Limb (tissue), 2 donors: ENCODE measurements at regions not wholly inside any gene's neighbourhood (a gene's known extent, or its start where the extent isn't known, plus 50 kb on each side); places are given as distances from the start of the nearest gene placed in this dataset.
A peak's percentile ranks its signal among the peaks of the same experiment; 100 is the strongest.
"Not testable (repeated sequence)": the region's sequence is repeated elsewhere in the genome, so short reads cannot be mapped to it uniquely, and the experiment has no call there.

Experiments
- DNase-seq, 2 donors: peaks; one replicate each; pipeline ENCODE4 v3.0.0-alpha.2; 2016; ENCODE audit errors: extremely low spot score in 2 of 2

DNA sequence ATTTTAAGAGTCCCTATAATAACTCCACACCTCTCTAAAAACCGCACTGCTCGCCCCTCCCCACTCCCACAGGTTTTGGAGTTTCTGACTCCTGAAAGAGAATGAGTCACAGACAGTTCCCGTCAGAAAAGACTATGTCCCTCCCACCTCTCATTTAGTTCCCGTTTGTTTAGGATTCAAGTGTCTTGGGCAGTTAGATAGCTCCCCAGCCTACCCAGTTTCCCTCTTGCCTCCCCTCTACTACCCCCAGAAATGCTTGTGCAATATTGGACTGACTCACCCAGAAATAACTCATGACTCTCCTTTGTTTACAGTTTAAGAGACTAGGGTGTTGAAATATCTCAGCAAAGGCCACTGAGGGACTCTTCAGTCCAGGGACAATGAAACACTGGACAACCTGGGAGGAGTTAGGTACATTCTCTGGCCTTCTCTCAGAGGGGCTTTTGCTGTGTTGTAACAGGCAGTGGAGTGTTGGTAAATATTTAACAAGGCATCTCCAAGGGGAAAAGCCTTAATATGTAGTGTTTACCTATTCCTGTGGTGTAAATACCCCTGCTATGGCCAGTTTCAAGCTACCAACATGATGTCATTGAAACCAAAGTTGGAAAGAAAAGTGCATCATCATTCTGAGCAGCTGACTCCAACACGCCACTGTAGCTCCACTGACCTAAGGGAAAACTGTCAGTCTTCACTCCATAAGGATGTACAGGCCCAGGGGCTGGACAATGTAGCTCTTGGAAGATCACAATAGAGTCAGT lies 96.1 kb upstream of the CHD2 start:
- no peak for DNase-seq

DNA sequence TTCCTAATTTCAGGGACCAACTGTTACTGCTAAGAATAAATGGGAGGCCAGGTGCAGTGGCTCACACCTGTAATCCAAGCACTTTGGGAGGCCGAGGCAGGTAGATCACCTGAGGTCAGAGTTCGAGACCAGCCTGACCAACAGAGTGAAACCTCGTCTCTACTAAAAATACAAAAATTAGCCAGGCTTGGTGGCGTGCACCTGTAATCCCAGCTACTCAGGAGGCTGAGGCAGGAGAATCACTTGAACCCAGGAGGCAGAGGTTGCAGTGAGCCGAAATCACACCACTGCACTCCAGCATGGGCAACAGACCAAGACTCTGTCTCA lies 95.6 kb upstream of the CHD2 start:
- not testable (repeated sequence) for DNase-seq

DNA sequence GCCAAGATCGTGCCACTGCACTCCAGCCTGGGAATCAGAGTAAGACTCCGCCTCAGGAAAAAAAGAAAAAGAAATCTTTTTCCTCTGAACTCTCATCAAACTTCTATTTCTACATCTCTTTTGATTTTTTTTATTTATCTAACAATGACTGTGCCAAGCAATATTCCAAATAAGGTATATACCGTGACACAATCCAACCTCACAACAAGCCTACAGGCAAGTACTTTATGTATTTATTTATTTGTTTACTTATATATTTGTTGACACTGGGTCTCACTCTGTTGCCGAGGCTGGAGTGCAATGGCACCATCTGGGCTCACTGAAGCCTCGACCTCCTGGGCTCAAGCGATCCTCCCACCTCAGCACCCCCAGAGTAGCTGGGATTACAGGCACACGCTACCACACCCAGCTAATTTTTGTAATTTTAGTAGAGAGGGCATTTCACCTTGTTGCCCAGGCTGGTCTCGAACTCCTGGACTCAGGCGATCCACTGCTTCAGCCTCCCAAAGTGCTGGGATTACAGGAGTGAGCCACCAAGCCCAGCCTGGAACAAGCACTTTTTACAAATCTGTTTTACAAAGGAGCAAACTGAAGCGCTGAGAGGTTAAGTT lies 94.9 kb upstream of the CHD2 start:
- DNase-seq = no peak

DNA sequence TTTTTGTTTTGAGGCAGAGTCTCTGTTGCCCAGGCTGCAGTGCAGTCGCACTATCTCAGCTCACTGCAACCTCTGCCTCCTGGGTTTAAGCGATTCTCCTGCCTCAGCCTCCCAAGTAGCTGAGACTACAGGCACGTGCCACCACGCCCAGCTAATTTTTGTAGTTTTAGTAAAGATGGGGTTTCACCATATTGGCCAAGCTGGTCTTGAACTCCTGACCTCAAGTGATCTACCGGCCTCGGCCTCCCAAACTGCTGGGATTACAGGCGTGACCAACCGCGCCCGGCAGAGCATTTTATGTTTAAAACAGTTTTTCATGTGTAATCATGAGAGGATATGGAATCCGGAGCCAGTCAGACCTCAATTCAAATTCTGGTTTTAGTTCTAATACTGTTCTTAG lies 94.0 kb upstream of the CHD2 start:
- not testable (repeated sequence) for DNase-seq

DNA sequence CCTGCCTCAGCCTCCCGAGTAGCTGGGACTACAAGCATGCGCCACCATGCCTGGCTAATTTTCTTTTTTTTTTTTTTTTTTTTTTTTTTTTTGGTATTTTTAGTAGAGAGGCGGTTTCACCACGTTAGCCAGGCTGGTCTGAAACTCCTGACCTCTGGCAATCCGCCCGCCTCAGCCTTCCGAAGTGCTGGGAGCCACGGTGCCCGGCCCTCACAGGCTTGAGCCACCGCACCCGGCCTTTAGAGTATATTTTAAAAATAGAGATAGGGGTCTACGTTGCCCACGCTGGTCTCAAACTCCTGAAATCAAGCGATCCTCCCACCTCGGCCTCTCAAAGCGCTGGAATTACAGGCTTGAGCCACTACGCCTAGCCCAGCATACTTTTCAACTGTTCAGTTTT lies 93.4 kb upstream of the CHD2 start:
- DNase-seq = no peak

DNA sequence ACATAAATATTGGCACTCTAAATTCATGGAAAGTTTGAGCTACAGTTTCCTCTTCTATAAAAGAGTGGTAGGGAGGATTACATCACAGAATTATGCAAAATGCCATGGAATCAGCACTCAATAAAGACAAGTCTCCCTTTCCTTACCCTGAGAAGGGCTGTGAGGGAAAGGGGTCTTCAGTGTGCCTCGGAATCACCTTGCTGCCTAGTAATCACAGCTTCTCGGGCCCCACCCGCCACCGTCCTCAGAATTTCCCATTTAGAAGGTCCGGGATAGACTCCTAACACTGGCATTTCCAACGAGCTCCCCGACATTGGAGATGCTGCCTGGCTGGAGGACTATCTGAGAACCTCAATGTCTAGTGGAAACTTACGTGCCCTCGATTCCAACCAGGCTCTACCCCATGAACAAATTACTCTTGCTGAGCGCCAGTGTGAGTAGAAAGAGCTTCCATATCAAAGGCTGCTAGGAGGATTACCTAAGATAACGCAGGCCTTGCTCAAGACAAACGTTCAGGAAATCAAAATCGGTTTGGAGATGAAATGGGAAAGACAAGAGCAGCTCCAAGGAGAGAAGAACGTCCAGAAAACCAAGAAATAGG lies 92.1 kb upstream of the CHD2 start:
- no peak for DNase-seq

DNA sequence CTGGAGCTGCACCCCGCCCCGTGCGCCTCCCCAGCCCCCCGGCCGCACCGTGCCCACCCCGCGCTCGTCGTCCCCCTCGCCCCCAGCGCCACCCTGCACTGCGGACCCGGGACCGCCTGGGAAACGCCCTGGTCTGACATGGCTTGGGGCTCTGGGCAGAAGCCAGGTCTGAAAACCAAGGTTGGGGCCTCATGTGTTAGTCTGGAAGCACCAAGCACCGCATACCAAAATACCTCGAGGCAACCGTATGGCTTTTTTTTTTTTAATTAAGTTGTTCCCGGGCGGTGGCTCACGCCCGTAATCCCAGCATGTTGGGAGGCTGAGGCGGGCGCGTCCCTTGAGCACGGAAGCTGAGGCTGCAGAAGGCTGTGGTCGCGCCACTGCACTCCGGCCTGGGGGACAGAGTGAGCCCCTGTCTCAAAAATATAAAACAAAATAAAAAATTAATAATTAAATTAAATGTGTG lies 91.5 kb upstream of the CHD2 start:
- peak in 1 of 2 donors; percentile 77 for DNase-seq

DNA sequence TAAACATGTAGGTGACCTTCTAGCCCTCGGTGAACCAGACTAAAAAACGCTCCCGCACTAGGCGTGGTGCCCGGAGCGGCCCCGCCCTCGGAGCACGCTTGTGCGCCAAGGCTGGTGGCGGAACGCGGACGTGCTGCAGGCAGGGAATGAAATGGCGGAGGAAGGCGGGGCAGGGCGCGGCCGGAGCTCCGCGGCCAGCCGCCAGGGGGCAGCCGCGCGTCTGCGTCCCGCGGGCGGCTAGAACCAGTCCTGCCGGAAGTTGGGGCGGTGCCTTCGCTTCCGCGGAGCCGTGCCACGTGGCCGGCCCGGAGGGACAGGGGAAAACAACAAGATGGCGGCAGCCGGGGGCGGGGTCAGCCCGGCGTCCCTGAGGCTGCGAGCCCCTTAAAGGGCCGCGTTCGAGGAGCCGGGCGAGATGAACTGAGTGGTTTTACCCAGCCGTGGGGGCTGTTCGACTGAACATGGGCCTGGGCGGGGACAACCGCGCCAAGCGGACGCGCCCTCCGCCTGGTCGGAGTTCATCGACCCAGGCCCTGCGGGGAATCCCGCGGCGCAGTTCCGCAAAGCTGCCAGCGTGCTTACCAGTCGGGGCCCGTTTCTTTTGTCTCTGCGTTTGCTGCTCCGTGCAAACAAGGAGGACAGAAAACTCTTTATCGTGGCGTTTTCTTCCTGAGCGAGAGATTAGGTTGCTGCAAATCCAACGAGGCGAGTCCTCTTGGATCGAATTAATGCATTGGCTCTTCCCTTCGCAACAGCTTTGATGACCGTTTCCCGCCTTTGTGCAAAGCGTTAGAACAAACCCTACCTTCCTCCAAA lies 90.9 kb upstream of the CHD2 start:
- DNase-seq = peak; percentile 98 to 100

DNA sequence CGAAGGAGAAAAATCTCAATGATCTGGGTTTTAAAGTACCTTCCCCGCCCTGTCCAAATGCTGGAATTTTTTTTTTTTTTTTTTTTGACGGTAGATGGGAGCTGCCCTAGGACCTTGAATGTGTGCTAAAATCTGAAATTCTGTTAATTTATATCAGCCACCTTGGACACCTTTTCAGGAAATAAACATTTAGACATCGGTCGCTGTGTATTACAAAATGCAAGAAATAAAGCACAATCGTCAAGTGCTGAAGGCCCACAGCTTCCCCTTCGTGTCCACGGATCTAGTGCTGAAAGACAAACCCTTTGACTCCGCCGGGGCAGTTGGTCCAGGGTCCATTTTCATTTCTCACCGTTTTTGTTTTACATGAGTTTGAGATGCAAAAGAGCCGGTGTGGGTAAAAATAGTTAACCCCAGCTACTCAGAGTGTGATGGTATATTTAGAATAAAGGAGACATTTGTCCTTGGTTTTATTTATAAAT lies 90.2 kb upstream of the CHD2 start:
- peak in 1 of 2 donors; percentile 55 for DNase-seq

DNA sequence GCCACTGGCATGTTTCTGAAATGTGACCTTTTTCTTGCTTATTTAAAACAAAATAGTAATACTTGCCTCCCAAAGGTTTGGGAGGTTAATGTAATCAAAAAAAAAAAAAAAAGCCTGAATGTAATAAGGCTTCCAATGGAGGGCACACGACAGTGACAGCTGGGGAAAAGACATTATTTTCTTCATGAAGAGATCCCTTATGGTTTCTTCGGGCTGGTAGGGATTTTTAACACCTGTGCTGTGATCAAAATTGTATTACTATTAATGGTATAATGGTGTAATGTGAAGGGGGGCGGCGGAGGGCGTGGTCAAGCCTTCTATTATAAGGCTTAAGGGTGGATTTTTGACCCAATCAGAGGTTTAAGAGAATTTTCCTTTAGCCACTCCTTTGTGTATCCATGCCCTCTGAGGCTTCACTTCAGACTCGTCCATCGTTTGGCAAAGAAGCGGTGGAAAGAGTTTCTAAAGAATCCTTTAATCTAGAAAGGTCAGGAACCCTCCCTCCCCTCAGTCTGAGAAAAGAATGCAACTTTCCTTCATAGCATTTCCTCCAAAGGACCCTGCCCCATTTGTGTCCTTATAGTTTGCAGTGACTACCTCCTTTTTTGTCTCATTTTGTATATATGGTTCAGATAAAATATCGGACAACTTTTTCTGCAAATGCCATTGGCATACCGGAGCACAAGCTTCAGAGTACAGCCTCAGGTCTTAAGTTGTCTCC lies 89.5 kb upstream of the CHD2 start:
- peak; percentile 75 to 81 for DNase-seq

DNA sequence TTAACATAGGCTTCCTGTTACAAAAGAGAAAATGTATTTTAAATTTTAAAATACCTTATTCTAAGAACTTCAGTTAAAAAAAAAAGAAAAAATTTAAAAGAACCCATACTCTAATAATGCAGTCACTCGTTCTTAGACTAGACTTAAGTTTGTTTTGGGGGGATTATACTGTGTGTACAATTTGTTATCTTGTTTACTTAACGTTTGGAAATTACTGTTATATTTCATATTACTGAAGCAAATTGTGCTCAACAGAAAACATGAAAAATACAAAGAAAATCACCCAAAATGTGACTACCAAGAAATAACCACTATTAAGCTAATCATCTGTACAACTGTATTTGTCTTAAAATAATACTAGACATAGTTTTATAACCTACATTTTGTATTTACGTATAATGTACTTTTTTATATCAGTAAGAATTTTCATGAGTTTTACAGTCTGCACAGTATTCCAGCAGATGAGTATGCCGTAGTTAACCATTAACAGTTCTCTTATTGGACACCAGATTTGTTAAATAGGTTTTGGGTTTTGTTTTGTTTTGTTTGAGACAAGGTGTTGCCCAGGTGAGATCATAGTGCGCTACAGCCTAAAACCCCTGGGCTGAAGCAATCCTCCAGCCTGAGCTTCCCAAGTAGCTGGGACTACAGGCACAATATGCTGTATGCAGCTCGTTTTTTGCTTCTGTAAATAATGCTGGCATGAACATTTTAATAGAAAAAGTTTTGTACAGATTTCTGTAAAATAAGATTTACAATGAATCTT lies 88.8 kb upstream of the CHD2 start:
- DNase-seq = no peak

DNA sequence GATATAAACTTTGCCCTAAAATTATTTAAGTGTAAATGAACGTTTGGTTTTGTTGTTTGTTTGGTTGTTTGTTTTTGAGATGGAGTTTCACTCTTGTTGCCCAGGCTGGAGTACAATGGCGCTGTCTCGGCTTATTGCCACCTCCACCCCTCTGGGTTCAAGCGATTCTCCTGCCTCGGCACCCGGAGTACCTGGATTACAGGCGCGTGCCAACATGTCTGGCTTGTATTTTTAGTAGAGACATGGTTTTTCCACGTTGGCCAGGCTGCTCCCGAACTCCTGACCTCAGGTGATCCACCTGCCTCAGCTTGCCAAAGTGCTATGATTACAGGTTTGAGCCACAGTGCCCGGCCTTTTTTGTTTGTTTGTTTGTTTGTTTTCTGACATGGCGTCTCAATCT lies 87.9 kb upstream of the CHD2 start:
- DNase-seq = no peak

DNA sequence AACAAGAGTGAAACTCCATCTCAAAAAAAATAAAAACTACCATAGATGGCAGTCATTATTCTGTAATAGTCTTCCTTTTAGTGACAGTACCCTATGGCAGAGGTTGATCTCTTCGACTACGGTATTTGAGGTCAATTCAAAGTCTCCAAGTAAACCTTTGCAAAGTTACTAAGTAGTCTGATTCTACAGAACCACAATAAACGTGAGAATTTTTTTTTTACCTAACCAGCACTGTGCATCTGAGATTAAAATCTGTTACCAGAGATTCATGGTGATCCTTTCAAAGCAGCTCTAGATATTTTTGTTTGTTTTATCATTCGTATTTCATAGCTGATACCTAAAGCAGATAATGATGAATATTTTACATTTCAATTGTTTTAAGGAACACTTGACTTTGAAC lies 86.6 kb upstream of the CHD2 start:
- DNase-seq = no peak

DNA sequence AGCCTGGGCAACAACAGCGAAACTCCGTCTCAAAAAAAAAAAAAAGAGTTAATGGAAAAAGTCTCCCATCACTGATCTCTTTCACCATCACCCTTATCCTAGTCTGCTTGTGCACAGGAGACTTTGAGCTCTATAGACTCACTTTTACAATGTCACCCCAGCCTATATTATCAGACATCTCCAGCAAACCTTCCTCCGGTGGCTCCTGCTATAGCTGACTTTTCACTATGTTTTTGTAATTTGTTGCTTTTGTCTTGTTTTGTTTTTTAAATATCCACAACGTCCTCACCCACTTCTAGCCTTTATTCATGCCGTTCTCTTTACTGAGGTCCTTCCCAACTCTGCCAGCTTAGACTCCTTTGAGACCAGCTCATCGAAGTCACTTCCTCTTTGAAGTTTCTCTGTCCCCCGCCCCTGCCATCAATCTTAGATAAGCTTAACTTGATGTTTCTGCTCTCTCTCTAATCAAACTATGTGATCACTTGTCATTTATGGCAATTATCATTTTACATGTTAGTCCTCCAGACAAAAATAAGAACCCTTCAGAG lies 82.7 kb upstream of the CHD2 start:
- no peak for DNase-seq

DNA sequence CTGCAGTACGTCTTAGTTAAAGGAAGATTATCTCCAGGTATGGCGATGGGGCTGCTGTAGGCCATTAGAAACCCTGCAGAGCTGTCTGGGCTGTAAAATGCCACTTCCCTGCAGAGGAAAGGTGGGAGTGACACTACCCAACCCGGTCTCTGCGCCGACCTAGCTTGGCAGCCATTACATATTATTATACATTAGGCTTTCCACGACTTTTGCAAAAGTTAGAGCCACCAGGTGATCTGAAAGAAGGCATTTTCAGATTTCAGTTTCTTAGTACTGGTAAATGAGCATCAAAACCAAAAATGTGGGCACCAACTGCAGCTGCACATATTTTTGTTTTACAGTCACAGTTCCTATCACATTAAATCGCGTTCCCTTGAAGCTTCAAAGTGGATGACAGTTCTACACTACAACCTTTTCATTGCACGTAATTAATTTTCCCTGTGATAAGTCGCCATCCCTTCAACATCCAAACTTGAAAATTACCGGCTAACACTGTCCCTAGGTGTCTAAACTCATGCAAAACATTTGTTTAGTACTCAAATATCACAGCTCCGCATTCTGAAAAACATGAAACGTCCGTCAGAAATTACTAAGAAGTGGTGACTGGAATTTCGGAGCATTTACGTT lies 81.4 kb upstream of the CHD2 start:
- DNase-seq = no peak

DNA sequence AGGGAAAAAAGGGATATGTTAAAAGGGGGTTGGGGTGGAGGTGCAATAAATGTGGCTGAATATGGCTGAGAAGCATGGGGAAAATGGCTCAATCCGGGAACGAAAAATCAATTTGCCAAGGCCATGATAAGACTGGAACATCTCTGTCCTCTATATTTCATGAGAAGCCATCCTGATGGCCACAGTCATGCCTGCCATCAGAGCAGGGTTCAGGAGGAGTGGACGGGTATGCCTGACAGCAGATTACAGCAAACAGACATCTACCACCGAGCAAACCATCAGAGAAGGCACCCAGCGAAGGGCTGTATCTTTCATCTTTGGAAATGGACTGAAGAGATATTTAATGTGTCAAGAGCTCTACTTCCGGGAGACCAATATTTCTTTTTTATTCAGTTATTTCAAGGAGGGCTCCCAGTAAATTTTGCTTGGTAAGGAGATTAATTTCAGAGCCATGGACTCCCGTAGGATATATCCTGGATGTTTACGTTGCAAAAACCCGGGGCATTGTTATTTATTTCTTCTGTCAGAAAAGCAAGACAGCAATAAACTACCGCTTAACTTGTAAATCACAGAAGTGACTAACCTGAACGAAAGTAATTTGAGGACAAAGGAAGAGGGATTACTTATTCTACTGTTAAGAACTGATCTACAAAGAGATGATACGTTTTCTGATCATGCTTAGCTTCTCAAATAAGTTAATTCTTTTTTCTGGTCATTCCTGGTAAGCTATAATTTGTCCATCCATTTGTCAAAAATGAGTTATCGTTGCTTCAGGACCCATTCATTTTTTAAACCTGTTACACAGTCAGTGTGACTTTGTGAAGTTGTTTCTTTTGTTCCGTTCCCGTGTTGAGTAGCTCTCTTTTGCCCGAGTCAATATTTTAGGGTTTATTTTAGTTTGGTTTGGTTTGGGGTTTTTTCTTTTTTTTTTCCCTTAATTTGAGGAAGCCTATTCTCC lies 80.6 kb upstream of the CHD2 start:
- DNase-seq = peak in 1 of 2 donors; percentile 32

DNA sequence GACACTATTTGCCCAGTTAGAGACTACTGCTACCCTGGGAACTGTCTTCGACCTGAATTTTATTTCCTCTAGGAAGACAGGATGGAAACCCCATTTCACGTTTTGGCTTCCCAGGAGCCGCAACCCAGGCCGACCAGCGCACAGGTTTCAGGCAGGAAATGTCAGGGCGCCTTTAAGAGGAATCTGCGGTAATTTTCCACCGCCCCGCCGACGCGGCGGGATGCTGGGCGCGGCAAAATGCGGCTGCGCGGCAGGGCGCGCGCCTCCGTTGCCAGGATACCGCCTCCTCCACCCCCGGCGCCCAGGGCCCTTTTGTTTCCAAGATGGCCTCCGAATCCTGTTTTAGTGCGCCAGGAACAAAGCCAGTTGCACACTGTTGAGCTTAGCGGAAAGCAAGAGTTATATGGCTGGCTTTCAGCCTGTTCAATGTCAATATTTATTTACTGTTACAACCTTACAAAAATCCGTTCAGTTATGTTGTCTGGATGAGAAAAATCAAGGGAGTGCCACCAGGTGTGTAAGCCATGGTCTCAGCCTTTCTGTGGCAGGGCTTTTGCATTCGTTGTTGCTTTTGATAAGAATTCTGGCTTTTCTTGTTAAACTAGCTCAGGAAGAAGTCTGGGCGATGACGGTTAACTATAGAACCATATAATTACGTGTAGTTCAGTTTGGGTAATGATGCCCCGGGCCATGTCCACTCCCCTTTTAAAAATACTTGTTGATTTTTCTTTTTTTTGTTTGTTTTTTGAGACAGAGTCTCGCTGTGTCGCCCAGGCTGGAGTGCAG lies 79.7 kb upstream of the CHD2 start:
- DNase-seq = peak; percentile 95 to 97
